ENCODE measurements at regions not wholly inside any gene's neighbourhood (a gene's known extent, or its start where the extent isn't known, plus 50 kb on each side); places are given as distances from the start of the nearest gene placed in this dataset.

DNA sequence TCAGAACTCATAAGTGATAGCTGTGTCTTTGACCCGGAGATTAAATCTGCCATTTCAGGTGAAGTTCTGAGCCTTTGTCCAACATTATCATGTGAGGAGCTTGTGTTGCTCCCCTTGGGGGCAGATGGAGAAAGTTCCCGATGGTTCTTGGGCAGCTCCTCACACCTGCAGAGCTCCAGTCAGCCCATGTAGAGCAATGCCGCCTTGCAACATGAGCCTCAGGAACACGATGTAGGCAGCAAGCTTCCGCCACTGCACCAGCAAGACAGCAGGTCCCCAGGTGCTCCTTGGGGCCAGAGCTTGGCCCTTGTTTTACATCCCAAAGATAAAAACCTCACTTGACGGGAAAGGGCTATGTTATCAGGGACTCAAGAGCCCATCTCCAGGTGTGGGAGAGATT, 292.7 kb downstream of the IRX1 start:
- DNase-seq (ENCODE audit: low read depth): no peak

DNA sequence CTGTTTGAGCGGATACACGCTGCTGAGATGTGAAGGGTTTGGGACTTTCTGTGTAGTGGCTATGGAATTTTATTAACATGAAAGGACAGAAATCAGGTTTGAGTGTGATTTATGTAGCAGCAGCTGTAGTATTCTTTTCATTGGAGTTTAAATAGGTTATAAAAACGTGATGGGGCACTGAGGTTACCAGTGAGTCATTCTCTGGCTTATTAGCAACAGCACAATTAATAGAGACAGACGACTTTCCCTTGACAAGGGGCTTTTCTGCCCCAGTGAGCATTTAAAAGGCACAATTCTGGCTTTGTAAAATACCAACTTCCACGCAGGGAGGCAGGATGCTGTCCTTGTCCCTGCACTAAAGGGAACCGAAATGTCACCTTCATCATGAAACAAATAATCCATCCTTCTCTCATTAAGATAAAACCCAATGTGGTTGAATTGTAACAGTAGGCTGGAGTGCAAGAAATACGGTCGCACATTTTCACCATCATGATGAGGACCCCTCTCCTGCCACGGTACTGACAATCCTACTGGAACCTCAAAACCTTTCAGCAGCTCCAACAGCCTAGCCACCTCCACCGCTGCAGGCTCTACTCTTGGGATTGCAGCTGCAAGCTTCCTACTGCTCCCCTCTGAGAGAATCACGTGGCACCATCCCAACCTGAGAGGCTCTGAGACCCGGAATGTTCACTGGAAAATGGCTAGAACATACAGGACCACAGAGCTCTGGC, 293.9 kb downstream of the IRX1 start:
- no peak for DNase-seq (ENCODE audit: low read depth)

DNA sequence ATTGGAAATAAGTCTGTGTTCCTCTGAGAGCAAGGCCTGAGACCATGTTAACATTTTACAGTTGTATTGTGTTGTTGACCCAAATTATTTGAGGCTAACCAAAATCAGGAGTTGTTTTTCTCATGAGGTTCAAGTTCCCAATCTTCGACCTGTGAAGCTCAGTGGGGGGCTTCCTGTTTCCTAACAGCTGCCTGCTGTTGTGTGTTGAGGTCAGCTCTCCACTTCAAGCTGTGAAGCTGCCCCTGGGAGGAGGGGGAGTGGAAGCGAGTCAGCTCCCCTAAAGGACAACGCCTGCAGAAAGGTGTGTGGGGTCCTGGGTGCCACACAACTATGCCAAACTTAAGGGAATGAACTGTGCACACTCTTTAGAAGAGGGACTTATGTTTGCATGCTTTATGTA, 295.5 kb downstream of the IRX1 start:
- DNase-seq (ENCODE audit: low read depth): no peak

DNA sequence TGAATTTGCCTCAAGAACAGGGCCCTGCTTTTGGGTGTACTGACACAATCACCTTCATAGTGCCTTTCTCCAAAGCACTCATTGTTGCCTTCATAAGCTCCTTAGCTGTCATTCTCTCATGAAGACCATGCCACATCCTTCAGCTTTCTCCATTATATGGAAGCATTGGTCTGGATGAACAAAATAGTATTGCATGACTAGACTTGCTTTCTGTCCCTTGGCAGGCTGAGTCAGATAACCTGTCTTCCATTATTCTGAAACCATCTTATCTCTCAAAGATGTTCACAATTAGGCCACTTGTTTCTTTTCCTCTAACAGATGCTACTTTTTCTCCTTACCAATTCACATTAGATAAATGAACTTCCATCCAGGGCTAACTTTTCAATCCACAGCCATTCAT, 297.9 kb downstream of the IRX1 start:
- no peak for DNase-seq (ENCODE audit: low read depth)

DNA sequence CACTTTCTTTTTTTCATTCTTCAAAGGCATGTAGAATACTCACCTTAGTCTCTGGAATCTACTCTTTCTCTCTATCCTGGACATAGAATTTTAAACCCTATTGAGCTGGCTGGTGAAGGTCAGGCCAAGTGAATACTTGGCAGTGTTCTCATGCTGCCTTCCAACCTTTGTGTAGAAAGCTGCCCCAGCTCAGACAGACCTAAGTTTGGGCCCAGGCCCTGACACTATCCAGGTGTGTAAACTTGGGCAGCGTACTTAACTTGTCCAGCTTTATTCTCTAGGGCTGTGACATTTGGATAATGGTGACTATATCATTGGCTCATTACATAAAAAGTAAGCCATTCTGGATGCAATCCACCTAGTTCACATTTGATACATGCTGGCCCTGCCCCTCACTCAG, 298.3 kb downstream of the IRX1 start:
- DNase-seq (ENCODE audit: low read depth): no peak

DNA sequence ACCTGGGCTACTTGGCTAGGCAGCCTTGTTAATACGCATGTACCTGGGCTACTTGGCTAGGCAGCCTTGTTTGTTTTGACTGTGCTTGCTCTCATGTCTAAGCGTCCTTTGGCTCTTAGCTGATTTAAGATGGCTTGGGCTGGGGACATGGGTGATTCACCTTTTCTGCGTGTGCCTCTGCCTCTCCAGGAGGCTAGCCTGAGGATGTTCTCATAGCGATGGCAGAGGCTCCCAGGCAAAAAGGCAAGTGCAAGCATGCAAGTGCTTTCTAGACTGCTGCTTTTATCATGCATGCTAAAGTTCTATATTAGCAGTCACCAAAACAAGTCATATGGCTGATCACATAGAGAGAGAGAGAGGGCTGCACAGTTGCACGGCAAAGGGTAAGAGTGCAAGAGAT, 300.5 kb downstream of the IRX1 start:
- DNase-seq (ENCODE audit: low read depth): no peak

DNA sequence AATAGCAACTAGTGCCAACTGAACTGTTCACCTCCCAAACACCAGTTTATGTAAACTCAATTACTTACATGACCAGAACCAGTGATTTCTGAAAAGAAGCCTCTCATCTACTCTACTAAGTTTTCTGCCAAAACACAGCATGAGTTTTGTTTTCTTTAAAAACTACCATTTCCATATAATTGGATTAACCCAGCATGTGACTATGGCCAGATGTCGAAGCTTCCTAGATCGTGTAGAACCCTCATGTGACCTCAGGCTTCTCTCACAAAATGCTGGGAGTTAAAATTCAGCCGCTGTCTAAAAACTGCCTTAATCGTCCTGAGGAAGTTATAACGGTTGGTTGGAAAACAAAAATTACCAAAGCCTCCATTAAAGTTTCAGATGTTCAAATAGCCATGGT, 303.5 kb downstream of the IRX1 start:
- DNase-seq (ENCODE audit: low read depth): no peak

DNA sequence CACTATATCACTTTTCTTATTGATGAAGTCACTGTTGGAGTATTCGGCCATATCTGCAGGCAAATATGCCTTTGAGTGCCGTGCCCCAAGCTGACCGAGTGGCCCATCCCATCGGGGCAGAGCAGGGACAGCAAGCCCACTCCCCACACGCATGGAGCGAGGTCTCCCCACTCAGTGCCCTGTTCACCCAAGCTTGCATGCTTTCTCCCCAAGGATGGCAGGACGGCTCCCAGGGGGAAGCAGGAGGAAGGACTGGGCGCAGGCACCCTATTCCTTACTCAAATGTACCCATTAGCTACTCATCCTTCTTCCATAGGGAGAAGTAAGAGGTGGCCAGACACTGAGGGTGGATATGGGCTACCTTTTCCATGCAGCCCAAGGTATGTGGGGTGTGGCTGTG, 309.0 kb downstream of the IRX1 start:
- no peak for DNase-seq (ENCODE audit: low read depth)

DNA sequence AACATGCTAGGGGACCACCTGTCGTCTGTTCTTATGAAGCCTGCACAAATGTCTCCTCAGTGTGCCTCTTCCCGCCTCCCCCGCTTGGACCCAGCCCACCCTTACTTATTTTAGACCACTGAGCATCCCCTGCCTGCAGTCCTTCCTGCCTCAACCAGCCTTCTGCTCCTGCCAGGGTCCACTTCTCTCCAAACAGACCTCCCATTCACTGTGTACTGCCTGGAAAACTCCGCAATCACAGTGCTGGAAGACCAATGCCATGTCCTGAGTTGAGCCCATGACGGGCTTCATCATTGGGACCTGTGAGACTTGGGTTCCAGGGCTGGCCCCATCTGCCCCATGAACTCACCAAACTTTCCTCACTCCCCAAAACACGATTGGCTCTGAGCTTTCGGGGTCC, 309.4 kb downstream of the IRX1 start:
- DNase-seq (ENCODE audit: low read depth): no peak

DNA sequence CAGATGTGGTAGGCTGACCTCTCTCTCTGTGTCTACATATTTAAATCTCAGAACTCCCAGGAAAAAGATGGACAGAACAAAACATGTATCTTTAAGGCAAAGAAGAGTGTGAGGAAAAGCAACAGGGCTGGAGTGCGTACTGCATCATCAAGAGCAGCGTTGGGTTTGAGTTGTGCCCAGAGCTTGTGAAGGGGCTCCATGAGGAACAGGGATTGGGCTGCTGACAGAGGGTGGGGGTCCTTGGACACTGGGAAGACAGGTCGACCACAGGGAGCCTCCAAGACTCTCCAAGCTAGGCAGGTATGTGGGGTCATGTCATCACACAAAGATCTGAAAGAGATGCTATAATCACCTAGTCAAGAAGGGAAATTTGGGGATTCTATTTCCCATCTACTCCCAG, 309.9 kb downstream of the IRX1 start:
- no peak for DNase-seq (ENCODE audit: low read depth)

- no peak for DNase-seq (ENCODE audit: low read depth)
Measured at GRCh38 chr5:3911111-3911510, 315.5 kb downstream of the IRX1 start.

GRCh38 chr5:3911773-3912172, 316.1 kb downstream of the IRX1 start:
- no peak for DNase-seq (ENCODE audit: low read depth)

- DNase-seq (ENCODE audit: low read depth): no peak
Measured at GRCh38 chr5:3912790-3913189, 317.2 kb downstream of the IRX1 start.

GRCh38 chr5:3913279-3913678, 317.6 kb downstream of the IRX1 start:
- no peak for DNase-seq (ENCODE audit: low read depth)

- no peak for DNase-seq (ENCODE audit: low read depth)
Measured at GRCh38 chr5:3925022-3925421, 329.4 kb downstream of the IRX1 start.

DNA sequence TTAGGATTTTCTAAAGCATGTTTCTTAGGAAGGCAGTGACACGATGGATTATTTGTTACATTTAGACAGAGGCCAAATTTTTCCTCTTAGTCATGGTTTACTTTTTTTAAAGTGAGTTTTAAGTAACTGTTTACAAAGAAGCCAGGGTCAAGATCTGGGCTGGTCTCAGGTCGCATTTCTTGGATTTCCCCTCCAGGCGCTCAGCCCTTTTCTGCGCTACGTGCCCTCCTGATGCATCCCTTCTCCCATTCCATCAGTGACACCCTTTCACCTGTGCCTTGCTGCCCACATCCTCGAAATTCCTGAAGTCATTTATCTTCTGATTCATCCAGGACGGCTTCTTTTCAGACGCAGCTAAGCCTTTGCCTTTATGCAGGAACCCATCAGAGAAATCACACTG, 330.3 kb downstream of the IRX1 start:
- no peak for DNase-seq (ENCODE audit: low read depth)

DNA sequence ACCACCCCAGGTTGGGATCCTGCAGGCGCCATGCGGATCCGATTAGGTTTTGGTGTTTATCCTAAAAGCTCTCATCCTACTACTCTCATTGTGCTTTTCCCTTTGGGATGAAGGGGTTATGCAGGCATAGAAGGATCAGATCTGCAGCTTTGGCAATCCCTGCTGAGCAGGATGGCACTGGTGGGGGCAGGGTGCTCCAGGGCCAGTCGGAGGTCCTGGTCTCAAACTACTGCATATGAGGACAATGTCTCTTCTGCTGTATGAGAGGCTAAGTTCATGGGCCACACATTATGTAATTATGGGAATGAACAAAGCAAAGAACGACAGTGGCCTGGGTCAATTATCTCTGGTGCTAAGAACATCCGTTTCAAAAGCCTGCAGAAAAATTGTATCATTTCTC, 334.2 kb downstream of the IRX1 start:
- no peak for DNase-seq (ENCODE audit: low read depth)

- no peak for DNase-seq (ENCODE audit: low read depth)
Measured at GRCh38 chr5:3931976-3932375, 336.3 kb downstream of the IRX1 start.

DNA sequence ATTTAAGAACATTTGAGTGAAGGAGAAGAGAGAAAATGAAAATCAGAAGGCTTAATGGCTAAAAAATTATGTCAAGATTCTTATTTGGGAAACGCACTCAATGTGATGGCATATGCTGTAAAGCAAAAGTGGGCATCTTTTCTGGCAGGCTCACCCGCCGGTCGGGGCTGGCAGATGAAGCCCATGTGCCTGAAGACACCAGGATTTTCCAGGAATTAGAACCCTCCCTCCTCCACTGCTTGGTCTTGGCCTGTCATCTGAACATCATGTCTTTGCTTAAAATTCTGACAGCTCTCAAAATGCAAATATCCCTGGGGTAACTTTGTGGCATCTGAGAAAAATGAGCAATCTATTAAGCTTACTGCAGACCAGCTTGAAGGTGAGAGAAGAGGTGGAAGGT, 337.9 kb downstream of the IRX1 start:
- DNase-seq (ENCODE audit: low read depth): no peak

- DNase-seq (ENCODE audit: low read depth): no peak
Measured at GRCh38 chr5:3933966-3934365, 338.3 kb downstream of the IRX1 start.

- no peak for DNase-seq (ENCODE audit: low read depth)
Measured at GRCh38 chr5:3943859-3944258, 348.2 kb downstream of the IRX1 start.

DNA sequence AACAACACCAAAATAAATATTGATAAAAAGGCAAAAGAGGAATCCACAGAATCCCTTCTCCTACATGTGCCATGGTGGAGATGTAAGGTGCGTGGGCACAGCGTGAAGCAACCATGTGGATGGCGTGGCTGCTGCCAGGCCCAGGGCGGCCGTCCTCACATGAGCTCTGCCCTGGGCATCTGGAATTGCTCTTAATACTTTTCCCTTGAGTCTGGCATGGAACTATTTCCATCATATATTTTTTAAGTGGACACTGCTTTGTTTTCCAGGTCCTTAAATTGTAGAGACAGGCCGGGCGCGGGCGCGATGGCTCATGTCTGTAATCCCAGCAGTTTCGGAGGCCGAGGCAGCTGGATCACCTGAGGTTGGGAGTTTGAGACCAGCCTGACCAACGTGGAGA, 349.3 kb downstream of the IRX1 start:
- DNase-seq (ENCODE audit: low read depth): no peak

GRCh38 chr5:3948838-3949237, 353.2 kb downstream of the IRX1 start:
- no peak for DNase-seq (ENCODE audit: low read depth)

- no peak for DNase-seq (ENCODE audit: low read depth)
Measured at GRCh38 chr5:3954199-3954598, 358.6 kb downstream of the IRX1 start.

DNA sequence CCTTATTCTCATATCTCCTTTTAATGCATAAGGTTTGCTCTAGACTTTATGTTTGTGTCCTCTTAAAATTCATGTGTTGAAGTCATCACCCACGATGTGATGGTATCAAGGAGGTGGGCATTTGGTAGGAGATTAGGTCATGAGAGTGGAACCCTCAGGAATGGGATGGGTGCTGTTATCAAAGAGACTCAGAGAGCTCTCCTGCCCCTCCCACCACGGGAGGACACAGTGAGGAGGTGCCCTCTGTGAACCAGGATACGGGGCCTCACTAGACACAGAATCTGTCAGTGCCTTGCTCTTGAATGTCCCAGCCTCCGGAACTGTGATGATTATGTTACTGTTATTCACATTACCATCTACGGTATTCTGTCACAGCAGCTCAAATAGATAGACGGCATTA, 359.0 kb downstream of the IRX1 start:
- no peak for DNase-seq (ENCODE audit: low read depth)

Data from activated T-cell treated with anti-CD3 and anti-CD28 coated beads for 48 hours (primary cell).